Hepatocyte (in vitro differentiated cells): ENCODE measurements at regions not wholly inside any gene's neighbourhood (a gene's known extent, or its start where the extent isn't known, plus 50 kb on each side); places are given as distances from the start of the nearest gene placed in this dataset.

Source experiments
- DNase-seq: peaks from one replicate; pipeline ENCODE4 v3.0.0-alpha.2; 2016; ENCODE audit warnings: low spot score
- H2AFZ ChIP-seq: fragments of 200-600 bp; sonication (generic); 2 replicates; pipeline ENCODE4 v1.6.0; 2016; ENCODE audit warnings: antibody characterized with exemption, mild to moderate bottlenecking
- H3K27ac ChIP-seq: fragments of 200-600 bp; sonication (generic); 2 replicates; pipeline ENCODE4 v1.5.1; 2016; ENCODE audit warnings: mild to moderate bottlenecking
- H3K27me3 ChIP-seq: fragments of 200-600 bp; sonication (generic); 2 replicates; pipeline ENCODE4 v1.6.1; 2016
- H3K36me3 ChIP-seq: fragments of 200-600 bp; sonication (generic); replicated peaks from 2 replicates; pipeline ENCODE4 v1.5.1; 2016; ENCODE audit warnings: low read depth; ENCODE audit not compliant: insufficient read depth
- H3K4me1 ChIP-seq: fragments of 200-600 bp; sonication (generic); 2 replicates; pipeline ENCODE4 v1.5.1; 2016; ENCODE audit warnings: mild to moderate bottlenecking, moderate library complexity; ENCODE audit not compliant: insufficient read depth
- H3K4me2 ChIP-seq: fragments of 200-600 bp; sonication (generic); 2 replicates; pipeline ENCODE4 v1.6.0; 2016
- H3K4me3 ChIP-seq: fragments of 200-600 bp; sonication (generic); 2 replicates; pipeline ENCODE4 v1.5.1; 2016; ENCODE audit warnings: mild to moderate bottlenecking
- H3K79me2 ChIP-seq: fragments of 200-600 bp; sonication (generic); 2 replicates; pipeline ENCODE4 v1.6.0; 2017; ENCODE audit warnings: mild to moderate bottlenecking
- H3K9me2 ChIP-seq: fragments of 200-600 bp; sonication (generic); replicated peaks from 2 replicates; pipeline ENCODE4 v1.6.0; 2017; ENCODE audit warnings: mild to moderate bottlenecking; ENCODE audit not compliant: insufficient read depth
- H3K9me3 ChIP-seq: fragments of 200-600 bp; sonication (generic); 2 replicates; pipeline ENCODE4 v1.5.1; 2016; ENCODE audit warnings: low read depth, mild to moderate bottlenecking
- H4K20me1 ChIP-seq: fragments of 200-600 bp; sonication (generic); 2 replicates; pipeline ENCODE4 v1.6.0; 2016; ENCODE audit warnings: mild to moderate bottlenecking; ENCODE audit not compliant: insufficient read depth, poor library complexity, severe bottlenecking
- CTCF ChIP-seq: fragments of 200-600 bp; sonication (generic); IDR thresholded peaks from 2 replicates; pipeline ENCODE4 v1.5.1; 2016; ENCODE audit warnings: antibody characterized with exemption, mild to moderate bottlenecking; ENCODE audit not compliant: poor library complexity
- EZH2 ChIP-seq: fragments of 200-600 bp; sonication (generic); IDR thresholded peaks from 2 replicates; pipeline ENCODE4 v1.6.1; 2016; ENCODE audit warnings: antibody characterized with exemption, mild to moderate bottlenecking, borderline replicate concordance
- EZH2phosphoT487 ChIP-seq: fragments of 200-600 bp; sonication (generic); IDR thresholded peaks from one replicate; pipeline ENCODE4 v1.6.1; 2018; ENCODE audit warnings: antibody characterized with exemption, mild to moderate bottlenecking, low read depth, moderate library complexity; ENCODE audit not compliant: unreplicated experiment, severe bottlenecking
- WGBS: methylation state at CpG from one replicate; pipeline ENCODE4 v1.1.6; 2016; ENCODE audit warnings: low lambda C conversion rate; ENCODE audit errors: missing lambda C conversion rate; 5-methylcytosine and 5-hydroxymethylcytosine counted together

DNA sequence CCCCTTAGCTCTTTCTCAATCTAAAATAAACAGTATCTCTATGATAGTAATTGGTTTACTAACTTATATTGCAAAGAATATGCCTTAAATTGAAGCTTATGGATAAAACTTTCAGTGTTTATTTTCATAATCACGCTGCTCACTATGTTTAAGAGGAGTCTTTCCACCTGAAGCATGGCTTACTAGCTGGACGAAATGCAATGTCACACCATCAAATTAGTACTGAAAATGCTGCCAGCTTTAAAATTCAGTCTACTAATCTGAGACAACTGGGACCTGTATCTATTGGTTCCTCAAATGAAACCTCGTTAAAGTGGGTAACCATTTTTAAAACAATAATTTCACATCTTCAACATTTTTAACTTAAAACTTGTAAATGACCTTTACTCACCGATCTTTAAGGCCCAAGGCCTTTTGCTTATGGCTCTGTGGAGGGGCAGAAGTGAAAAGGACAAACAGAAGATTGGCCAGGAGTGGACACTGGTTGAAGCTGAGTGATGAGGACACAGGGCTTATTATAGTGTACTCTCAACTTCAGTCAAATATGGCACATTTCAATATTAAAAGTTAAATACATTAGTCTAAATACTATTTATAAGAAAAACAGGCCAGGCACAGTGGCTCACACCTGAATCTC, 212.8 kb upstream of the WSB1 start:
- Histone ChIP-seq H3K9me2 (no peaks in the 10 kb centered on the region), H3K4me2 (no peak overlapping the region), H3K27me3 (no peaks in the 10 kb centered on the region), H3K36me3 (no peaks in the 10 kb centered on the region), H3K79me2 (no peaks in the 10 kb centered on the region), H2AFZ (no peak overlapping the region), H3K4me3 (no peak overlapping the region), H3K9me3 (no peaks in the 10 kb centered on the region), H3K27ac (no peak overlapping the region), H4K20me1 (no peaks in the 10 kb centered on the region), H3K4me1 (no peaks in the 10 kb centered on the region)
- DNase-seq: no peak
- WGBS: 53% methylated on average over 4 of the region's 4 CpGs
- TF ChIP-seq CTCF (no peak), EZH2 (no peak), EZH2phosphoT487 (no peak)

GRCh38 chr17:27082023-27082774, 211.7 kb upstream of the WSB1 start:
- Histone ChIP-seq H3K4me1 (no peaks in the 10 kb centered on the region), H3K27ac (no peak overlapping the region), H3K4me3 (no peak overlapping the region), H3K9me3 (no peaks in the 10 kb centered on the region), H3K4me2 (no peak overlapping the region), H3K36me3 (no peaks in the 10 kb centered on the region), H3K79me2 (no peaks in the 10 kb centered on the region), H3K9me2 (no peaks in the 10 kb centered on the region), H3K27me3 (no peaks in the 10 kb centered on the region), H4K20me1 (no peaks in the 10 kb centered on the region), H2AFZ (no peak overlapping the region)
- TF ChIP-seq EZH2phosphoT487: no peak
- 66% methylated on average over 7 of the region's 7 CpGs for WGBS
- no peak for DNase-seq

GRCh38 chr17:27082775-27083154, 211.1 kb upstream of the WSB1 start:
- no peak overlapping the region for H3K4me3 ChIP-seq
- no peak overlapping the region for H2AFZ ChIP-seq
- H3K36me3 ChIP-seq: no peaks in the 10 kb centered on the region
- no peaks in the 10 kb centered on the region for H3K79me2 ChIP-seq
- no peak overlapping the region for H3K4me2 ChIP-seq
- no peak for DNase-seq
- TF ChIP-seq CTCF (no peak), EZH2phosphoT487 (no peak)
- H3K27ac ChIP-seq: no peak overlapping the region
- no peaks in the 10 kb centered on the region for H3K27me3 ChIP-seq
- H4K20me1 ChIP-seq: no peaks in the 10 kb centered on the region
- H3K4me1 ChIP-seq: no peaks in the 10 kb centered on the region
- H3K9me2 ChIP-seq: no peaks in the 10 kb centered on the region
- WGBS: 78% methylated on average over 6 of the region's 6 CpGs
- H3K9me3 ChIP-seq: no peaks in the 10 kb centered on the region

DNA sequence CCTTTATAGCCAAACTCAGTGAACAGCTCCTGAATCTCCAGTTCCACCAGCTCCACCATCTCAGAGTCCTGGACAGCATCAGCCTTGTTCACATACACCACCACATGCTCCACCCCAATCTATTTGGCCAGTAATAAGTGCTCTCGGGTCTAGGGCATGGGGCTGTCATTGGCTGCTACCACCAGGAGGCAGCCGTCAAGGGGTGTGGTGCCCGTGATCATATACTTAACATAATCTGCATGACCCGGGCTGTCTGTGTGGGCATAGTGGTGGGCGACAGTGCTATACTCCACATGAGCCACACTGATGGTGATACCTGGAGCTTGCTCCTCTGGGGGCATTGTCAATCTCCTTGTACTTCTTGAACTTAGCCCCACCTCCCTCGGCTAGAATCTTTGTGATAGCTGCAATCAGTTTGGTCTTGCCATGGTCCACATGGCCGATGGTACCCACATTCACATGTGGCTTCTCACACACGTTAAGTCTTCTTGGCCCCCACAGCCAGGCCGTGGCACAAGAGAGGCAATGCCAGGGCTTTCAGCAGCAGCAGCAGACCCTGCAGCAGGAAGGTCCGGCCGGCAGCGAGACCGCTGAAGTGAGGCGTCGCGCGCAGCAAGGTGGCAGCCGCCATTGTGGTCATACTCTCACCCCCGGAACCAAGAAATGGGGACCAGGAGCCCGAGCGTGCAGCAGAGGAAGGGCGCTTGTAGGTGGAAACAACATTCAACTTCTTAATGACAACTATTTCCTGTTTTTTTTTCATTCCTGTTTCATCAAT, 210.3 kb upstream of the WSB1 start:
- Histone ChIP-seq H4K20me1 (no peaks in the 10 kb centered on the region), H3K9me2 (no peaks in the 10 kb centered on the region), H3K4me1 (no peaks in the 10 kb centered on the region), H3K79me2 (no peaks in the 10 kb centered on the region), H2AFZ (no peak overlapping the region), H3K36me3 (no peaks in the 10 kb centered on the region), H3K4me2 (no peak overlapping the region), H3K27me3 (no peaks in the 10 kb centered on the region), H3K27ac (no peak overlapping the region), H3K9me3 (no peaks in the 10 kb centered on the region), H3K4me3 (no peak overlapping the region)
- no peak for DNase-seq
- TF ChIP-seq EZH2phosphoT487 (no peak), EZH2 (no peak), CTCF (no peak)
- 85% methylated on average over 22 of the region's 22 CpGs for WGBS
